Stimulated activated naive CD8-positive, alpha-beta T cell treated with anti-CD3 and anti-CD28 coated beads, Interleukin-15, Interleukin-2, amounts not matched to agents 100 U/mL and 50 U/mL, for 24 hours (primary cell): ENCODE measurements at regions not wholly inside any gene's neighbourhood (a gene's known extent, or its start where the extent isn't known, plus 50 kb on each side); places are given as distances from the start of the nearest gene placed in this dataset.
"Not testable (repeated sequence)": the region's sequence is repeated elsewhere in the genome, so short reads cannot be mapped to it uniquely, and the experiment has no call there.

Experiments used
- ATAC-seq: fragments of 150-1000 bp; cut with Tn5 transposase; one replicate; pipeline ENCODE4 v1.10.0; 2021
- DNase-seq: peaks from one replicate; pipeline ENCODE4 v3.0.0; 2021

GRCh38 chr15:47887241-47887800 is 170.0 kb downstream of the SEMA6D start:
- DNase-seq (no peak), ATAC-seq (no peak)

- no peak for ATAC-seq
- no peak for DNase-seq
Measured at GRCh38 chr15:47888385-47889100, 171.2 kb downstream of the SEMA6D start.

GRCh38 chr15:47890397-47891150 is 173.3 kb downstream of the SEMA6D start:
- DNase-seq, result no peak
- no peak for ATAC-seq

- no peak for DNase-seq
- no peak for ATAC-seq
Measured at GRCh38 chr15:47897525-47897924, 180.2 kb downstream of the SEMA6D start.

- DNase-seq (no peak), ATAC-seq (no peak)
Measured at GRCh38 chr15:47900751-47901150, 183.4 kb downstream of the SEMA6D start.

GRCh38 chr15:47903368-47903767 is 186.1 kb downstream of the SEMA6D start:
- DNase-seq, result no peak

GRCh38 chr15:47908486-47908885 is 191.2 kb downstream of the SEMA6D start:
- DNase-seq, result no peak
- ATAC-seq, result no peak

More at GRCh38 chr15:47903368-47903767, 186.1 kb downstream of the SEMA6D start:
- ATAC-seq, result no peak

- DNase-seq, result no peak
- no peak for ATAC-seq
Measured at GRCh38 chr15:47908950-47909670, 191.8 kb downstream of the SEMA6D start.

- not testable (repeated sequence) for ATAC-seq, DNase-seq
Measured at GRCh38 chr15:47912910-47913309, 195.6 kb downstream of the SEMA6D start.

GRCh38 chr15:47917881-47918280 is 200.6 kb downstream of the SEMA6D start:
- no peak for ATAC-seq
- no peak for DNase-seq

- DNase-seq, result no peak
- no peak for ATAC-seq
Measured at GRCh38 chr15:47918877-47919276, 201.6 kb downstream of the SEMA6D start.

GRCh38 chr15:47924381-47924780 is 196.4 kb upstream of the SLC24A5 start:
- no peak for DNase-seq
- ATAC-seq, result no peak

- ATAC-seq, result no peak
- no peak for DNase-seq
Measured at GRCh38 chr15:47929138-47929803, 191.5 kb upstream of the SLC24A5 start.

GRCh38 chr15:47932261-47932660 is 188.5 kb upstream of the SLC24A5 start:
- no peak for ATAC-seq

GRCh38 chr15:47932951-47933641 is 187.7 kb upstream of the SLC24A5 start:
- DNase-seq, result no peak

More at GRCh38 chr15:47932261-47932660, 188.5 kb upstream of the SLC24A5 start:
- no peak for DNase-seq

GRCh38 chr15:47933865-47934264 is 186.9 kb upstream of the SLC24A5 start:
- ATAC-seq, result no peak

More at GRCh38 chr15:47932951-47933641, 187.7 kb upstream of the SLC24A5 start:
- no peak for ATAC-seq

GRCh38 chr15:47934342-47934741 is 186.4 kb upstream of the SLC24A5 start:
- ATAC-seq (no peak), DNase-seq (no peak)

More at GRCh38 chr15:47933865-47934264, 186.9 kb upstream of the SLC24A5 start:
- no peak for DNase-seq

GRCh38 chr15:47937834-47938233 is 183.0 kb upstream of the SLC24A5 start:
- DNase-seq, result no peak
- no peak for ATAC-seq

- DNase-seq (no peak), ATAC-seq (no peak)
Measured at GRCh38 chr15:47944637-47945288, 176.0 kb upstream of the SLC24A5 start.

- ATAC-seq (no peak), DNase-seq (no peak)
Measured at GRCh38 chr15:47945872-47946650, 174.7 kb upstream of the SLC24A5 start.
